ENCODE measurements at regions not wholly inside any gene's neighbourhood (a gene's known extent, or its start where the extent isn't known, plus 50 kb on each side); places are given as distances from the start of the nearest gene placed in this dataset.
"Not testable (repeated sequence)": the region's sequence is repeated elsewhere in the genome, so short reads cannot be mapped to it uniquely, and the experiment has no call there.

- DNase-seq: no peak
Observed at GRCh38 chr18:41121116-41121826, 833.8 kb upstream of the PIK3C3 start.

GRCh38 chr18:41119031-41119430 is 836.0 kb upstream of the PIK3C3 start:
- DNase-seq: no peak

- no peak for DNase-seq
Observed at GRCh38 chr18:41113885-41114482, 841.0 kb upstream of the PIK3C3 start.

GRCh38 chr18:41099451-41099850 is 855.6 kb upstream of the PIK3C3 start:
- no peak for DNase-seq

- no peak for DNase-seq
Observed at GRCh38 chr18:41096504-41096903, 858.5 kb upstream of the PIK3C3 start.

GRCh38 chr18:41077076-41077475 is 878.0 kb upstream of the PIK3C3 start:
- DNase-seq: no peak

GRCh38 chr18:41075212-41075611 is 879.8 kb upstream of the PIK3C3 start:
- DNase-seq: no peak

- no peak for DNase-seq
Observed at GRCh38 chr18:41073372-41073954, 881.6 kb upstream of the PIK3C3 start.

GRCh38 chr18:41072946-41073345 is 882.1 kb upstream of the PIK3C3 start:
- no peak for DNase-seq

- no peak for DNase-seq
Observed at GRCh38 chr18:41071826-41072225, 883.2 kb upstream of the PIK3C3 start.

- DNase-seq: no peak
Observed at GRCh38 chr18:41069167-41069566, 885.9 kb upstream of the PIK3C3 start.

- DNase-seq: no peak
Observed at GRCh38 chr18:41064916-41065315, 890.1 kb upstream of the PIK3C3 start.

GRCh38 chr18:41060967-41061366 is 894.1 kb upstream of the PIK3C3 start:
- DNase-seq: no peak

GRCh38 chr18:41059126-41059415 is 896.0 kb upstream of the PIK3C3 start:
- no peak for DNase-seq

- no peak for DNase-seq
Observed at GRCh38 chr18:41058351-41059125, 896.5 kb upstream of the PIK3C3 start.

- no peak for DNase-seq
Observed at GRCh38 chr18:41052625-41053024, 902.4 kb upstream of the PIK3C3 start.

GRCh38 chr18:41046250-41046649 is 908.8 kb upstream of the PIK3C3 start:
- not testable (repeated sequence) for DNase-seq

- no peak for DNase-seq
Observed at GRCh38 chr18:41043876-41044275, 911.2 kb upstream of the PIK3C3 start.

GRCh38 chr18:41042866-41043265 is 912.2 kb upstream of the PIK3C3 start:
- no peak for DNase-seq

GRCh38 chr18:41038071-41038470 is 917.0 kb upstream of the PIK3C3 start:
- no peak for DNase-seq

GRCh38 chr18:41036346-41036745 is 918.7 kb upstream of the PIK3C3 start:
- no peak for DNase-seq

- no peak for DNase-seq
Observed at GRCh38 chr18:41034413-41034812, 920.6 kb upstream of the PIK3C3 start.

GRCh38 chr18:41025666-41026065 is 929.4 kb upstream of the PIK3C3 start:
- DNase-seq: no peak

GRCh38 chr18:41024792-41025191 is 930.2 kb upstream of the PIK3C3 start:
- DNase-seq: no peak

All from central memory CD4-positive, alpha-beta T cell (primary cell).